ENCODE measurements at regions not wholly inside any gene's neighbourhood (a gene's known extent, or its start where the extent isn't known, plus 50 kb on each side); places are given as distances from the start of the nearest gene placed in this dataset.

DNA sequence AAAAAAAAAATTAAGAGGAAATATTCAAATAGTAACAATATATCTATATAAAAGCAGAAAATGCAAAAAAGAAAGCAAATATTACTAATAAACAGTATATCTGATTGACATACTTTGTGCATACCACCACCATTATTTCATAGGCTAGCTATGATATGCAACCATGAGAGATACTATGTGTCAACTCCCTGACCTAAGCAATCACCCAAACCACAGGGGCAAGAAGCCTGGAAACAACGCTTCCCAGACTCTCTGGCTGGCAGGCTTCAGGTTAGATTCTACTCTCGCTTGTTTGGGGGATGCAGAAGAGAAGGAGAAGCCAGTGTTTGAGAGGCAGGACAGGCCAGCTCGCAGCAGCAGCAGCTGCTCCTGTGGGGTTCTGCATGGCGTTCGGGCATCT lies 169.3 kb upstream of the TPM1 start:
- Mint-ChIP-seq H3K27me3 (no peaks in the 10 kb centered on the region), H3K4me1 (ENCODE audit: low read depth) (no peaks in the 10 kb centered on the region), H3K9me3 (ENCODE audit: low read depth) (peaks cover 3% of the 10 kb centered on the region), H3K27ac (no peak overlapping the region), H3K4me3 (no peak overlapping the region), H3K36me3 (no peaks in the 10 kb centered on the region)

DNA sequence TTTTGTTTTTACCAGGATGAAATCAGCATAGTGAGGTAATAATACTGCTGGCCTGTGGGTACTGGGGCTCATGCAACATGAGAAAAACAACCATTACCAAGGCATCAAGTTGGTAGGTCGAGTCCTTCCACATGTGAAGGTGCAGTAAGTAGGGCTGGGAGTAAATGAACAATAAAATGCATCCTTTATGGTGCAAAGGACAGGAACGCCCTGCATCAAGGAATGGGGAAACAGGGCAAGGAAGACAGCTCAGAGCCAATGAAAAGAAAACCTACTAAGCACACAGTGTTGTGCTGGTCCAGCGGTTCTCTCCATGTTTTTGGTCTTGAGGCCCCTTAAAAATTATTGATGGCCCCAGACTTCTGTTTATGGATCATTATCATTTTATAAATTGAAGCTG lies 168.5 kb upstream of the TPM1 start:
- no peaks in the 10 kb centered on the region for H3K27me3 Mint-ChIP-seq
- H3K4me1 Mint-ChIP-seq (ENCODE audit: low read depth): no peaks in the 10 kb centered on the region
- H3K36me3 Mint-ChIP-seq: no peaks in the 10 kb centered on the region
- H3K27ac Mint-ChIP-seq: no peak overlapping the region
- no peak overlapping the region for H3K4me3 Mint-ChIP-seq
- H3K9me3 Mint-ChIP-seq (ENCODE audit: low read depth): peaks cover 3% of the 10 kb centered on the region

DNA sequence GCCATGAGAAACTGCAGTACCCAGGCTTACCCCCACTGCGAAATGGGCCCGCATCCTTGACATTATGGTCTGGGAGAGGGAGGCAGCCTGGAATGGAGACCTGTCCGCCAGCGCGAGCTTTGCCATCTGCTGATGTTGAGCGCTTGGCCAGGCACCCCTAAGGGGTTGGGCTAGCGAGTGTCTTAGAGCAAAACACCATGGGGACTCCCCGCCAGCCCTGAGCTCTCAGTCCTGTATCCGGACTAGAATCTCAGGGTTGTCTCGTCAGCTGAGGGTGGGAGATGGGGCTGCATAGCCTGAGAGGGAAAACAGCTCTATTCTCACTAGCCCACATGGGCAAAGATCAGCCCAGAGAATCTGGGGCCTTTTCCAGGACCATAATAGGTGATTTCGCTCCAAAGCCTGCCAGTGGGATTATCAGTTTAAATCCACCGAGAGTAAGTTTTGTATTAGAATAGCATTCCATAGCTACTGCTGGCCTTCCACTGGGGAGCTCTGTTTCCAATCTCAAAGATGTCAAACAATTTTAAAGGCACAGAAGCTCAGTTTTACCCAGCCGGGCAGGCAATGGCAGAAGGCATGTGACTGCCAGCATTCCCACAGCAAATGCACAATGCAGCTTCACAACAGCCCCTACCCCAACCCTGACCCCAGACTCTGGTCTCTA lies 167.5 kb upstream of the TPM1 start:
- Mint-ChIP-seq H3K27me3 (no peaks in the 10 kb centered on the region), H3K4me3 (no peak overlapping the region), H3K36me3 (no peaks in the 10 kb centered on the region), H3K9me3 (ENCODE audit: low read depth) (peaks cover 3% of the 10 kb centered on the region), H3K27ac (no peak overlapping the region), H3K4me1 (ENCODE audit: low read depth) (peaks cover 1% of the 10 kb centered on the region)

DNA sequence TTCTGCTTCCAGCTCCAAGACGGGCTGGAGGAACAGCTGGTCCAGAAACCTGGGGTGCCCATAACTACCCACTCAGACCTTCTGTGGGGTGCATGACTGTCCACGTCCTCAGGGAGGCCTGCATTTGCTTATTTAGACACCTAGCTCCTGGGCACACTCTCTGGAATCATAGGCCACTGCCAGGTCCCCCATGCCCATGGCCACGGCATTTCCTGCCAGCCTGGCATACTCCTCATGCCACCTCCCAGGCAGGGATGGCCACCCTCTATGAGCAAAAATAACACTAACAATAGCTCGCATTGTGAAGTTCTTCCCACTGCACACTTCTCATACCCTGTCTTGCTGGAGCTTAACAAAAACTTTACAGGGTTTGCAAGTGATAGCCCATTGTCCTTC lies 166.9 kb upstream of the TPM1 start:
- no peak overlapping the region for H3K4me3 Mint-ChIP-seq
- no peak overlapping the region for H3K27ac Mint-ChIP-seq
- H3K4me1 Mint-ChIP-seq (ENCODE audit: low read depth): peaks cover 1% of the 10 kb centered on the region
- no peaks in the 10 kb centered on the region for H3K27me3 Mint-ChIP-seq
- no peaks in the 10 kb centered on the region for H3K36me3 Mint-ChIP-seq
- H3K9me3 Mint-ChIP-seq (ENCODE audit: low read depth): peaks cover 1% of the 10 kb centered on the region

DNA sequence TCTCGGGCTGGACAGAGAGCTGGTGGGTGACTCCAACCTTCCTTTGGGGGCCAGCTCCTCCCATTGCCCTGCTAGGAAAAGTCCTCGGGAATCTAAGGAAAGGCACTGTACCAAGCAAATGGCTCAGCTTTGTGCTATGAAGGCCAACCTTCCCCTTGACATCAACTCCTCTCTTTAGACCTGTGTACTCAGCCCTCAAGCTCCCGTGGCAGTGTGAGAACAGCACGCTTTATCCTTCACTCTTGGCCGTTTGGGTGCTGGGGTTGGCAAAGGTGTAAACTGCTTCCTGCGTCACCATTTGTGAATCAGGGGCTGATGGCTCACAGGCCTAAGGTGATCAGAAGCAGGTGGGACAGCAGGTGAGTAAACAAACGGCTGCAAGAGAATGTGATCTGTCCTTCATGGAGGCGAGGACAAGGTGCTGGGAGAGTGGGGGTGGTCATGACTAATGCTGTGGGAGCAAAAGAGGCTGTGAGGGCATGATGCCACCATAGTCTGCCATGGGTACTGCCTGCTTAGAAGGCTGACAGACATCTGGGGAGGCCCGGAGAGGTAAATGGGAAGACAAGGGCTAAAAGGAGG lies 165.2 kb upstream of the TPM1 start:
- no peaks in the 10 kb centered on the region for H3K9me3 Mint-ChIP-seq (ENCODE audit: low read depth)

DNA sequence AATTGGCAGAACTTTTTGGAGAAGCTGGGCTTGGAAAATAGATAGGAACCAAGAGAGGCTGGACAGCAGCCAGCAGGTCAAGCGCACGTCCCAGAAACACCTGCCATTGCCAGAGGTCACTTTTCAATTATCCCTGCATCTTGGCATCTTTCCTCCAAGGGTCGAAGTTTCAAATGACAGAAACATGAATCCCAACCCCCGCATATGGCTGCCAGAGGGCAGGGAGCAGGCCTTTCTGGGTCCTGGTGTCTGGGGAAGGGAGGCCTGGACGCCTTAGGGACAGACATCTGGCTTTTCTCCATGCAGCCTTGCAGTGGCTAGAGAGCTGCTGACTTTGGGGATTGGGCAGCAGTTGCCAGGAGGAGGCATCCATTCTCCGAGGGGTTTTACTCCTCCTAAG lies 164.5 kb upstream of the TPM1 start:
- Mint-ChIP-seq H3K4me1 (ENCODE audit: low read depth) (peaks cover 1% of the 10 kb centered on the region), H3K36me3 (no peaks in the 10 kb centered on the region), H3K9me3 (ENCODE audit: low read depth) (no peaks in the 10 kb centered on the region), H3K27me3 (peaks cover 2% of the 10 kb centered on the region), H3K27ac (no peak overlapping the region), H3K4me3 (no peak overlapping the region)

More for the DNA sequence above, 165.2 kb upstream of the TPM1 start:
- no peak overlapping the region for H3K27ac Mint-ChIP-seq
- H3K4me1 Mint-ChIP-seq (ENCODE audit: low read depth): peaks cover 1% of the 10 kb centered on the region
- no peaks in the 10 kb centered on the region for H3K27me3 Mint-ChIP-seq
- no peaks in the 10 kb centered on the region for H3K36me3 Mint-ChIP-seq
- H3K4me3 Mint-ChIP-seq: no peak overlapping the region

DNA sequence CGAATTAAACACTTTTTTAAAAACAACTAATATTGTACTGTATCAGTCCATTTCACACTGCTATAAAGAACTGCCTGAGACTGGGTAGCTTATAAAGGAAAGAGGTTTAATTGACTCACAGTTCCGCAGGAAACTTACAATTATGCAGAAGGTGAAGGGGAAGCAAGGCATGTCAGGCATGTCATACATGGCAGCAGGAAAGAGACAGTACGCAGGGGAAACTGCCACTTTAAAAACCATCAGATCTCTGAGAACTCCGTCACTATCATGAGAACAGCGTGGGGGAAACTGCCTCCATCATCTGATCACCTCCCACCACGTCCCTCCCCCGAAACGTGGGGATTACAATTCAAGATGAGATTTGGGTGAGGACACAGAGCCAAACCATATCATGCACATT lies 162.8 kb upstream of the TPM1 start:
- peaks cover 5% of the 10 kb centered on the region for H3K27me3 Mint-ChIP-seq
- peaks cover 1% of the 10 kb centered on the region for H3K4me1 Mint-ChIP-seq (ENCODE audit: low read depth)
- no peak overlapping the region for H3K27ac Mint-ChIP-seq
- H3K36me3 Mint-ChIP-seq: no peaks in the 10 kb centered on the region
- H3K9me3 Mint-ChIP-seq (ENCODE audit: low read depth): no peaks in the 10 kb centered on the region
- H3K4me3 Mint-ChIP-seq: no peak overlapping the region

DNA sequence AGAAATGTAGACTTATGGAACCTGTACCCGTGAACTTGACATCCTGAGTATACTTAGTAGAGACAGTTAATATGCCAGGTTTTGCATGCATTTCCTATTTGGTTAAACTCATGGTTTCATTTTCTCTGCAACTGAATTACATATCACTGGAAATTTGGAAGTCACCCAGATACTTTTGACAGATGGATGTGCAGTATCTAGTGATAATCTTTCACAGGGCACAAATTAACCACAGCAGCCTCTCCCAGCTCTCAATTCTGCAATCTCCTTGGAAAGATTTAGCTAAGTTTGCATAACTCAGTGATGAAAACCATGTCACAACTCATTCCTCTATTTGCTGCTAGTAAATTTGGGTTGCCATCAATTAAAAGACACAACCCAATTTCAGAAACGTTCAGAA lies 162.3 kb upstream of the TPM1 start:
- H3K4me3 Mint-ChIP-seq: no peak overlapping the region
- no peaks in the 10 kb centered on the region for H3K9me3 Mint-ChIP-seq (ENCODE audit: low read depth)
- peaks cover 1% of the 10 kb centered on the region for H3K4me1 Mint-ChIP-seq (ENCODE audit: low read depth)
- no peaks in the 10 kb centered on the region for H3K36me3 Mint-ChIP-seq
- peaks cover 5% of the 10 kb centered on the region for H3K27me3 Mint-ChIP-seq
- no peak overlapping the region for H3K27ac Mint-ChIP-seq

DNA sequence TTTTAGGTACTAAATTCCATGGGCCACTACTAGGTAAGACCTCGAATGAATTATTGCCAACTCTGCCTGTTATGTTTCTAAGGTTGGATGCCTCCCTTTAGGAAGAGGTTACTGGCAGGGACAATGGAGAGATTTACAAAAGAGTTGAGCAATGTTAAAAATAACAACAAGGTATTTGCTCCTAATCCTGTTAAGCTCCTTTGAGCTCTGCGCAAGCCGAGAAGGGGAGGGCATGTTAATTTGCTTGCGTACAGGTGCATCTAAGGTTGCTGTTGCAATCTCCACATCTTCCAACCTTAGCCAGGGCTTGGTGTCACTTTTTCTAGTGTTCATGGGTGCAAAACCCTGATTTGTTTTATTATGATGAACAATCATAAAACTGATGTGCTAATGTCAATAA lies 161.5 kb upstream of the TPM1 start:
- Mint-ChIP-seq H3K9me3 (ENCODE audit: low read depth) (no peaks in the 10 kb centered on the region), H3K27me3 (peaks cover 10% of the 10 kb centered on the region), H3K4me3 (no peak overlapping the region)

DNA sequence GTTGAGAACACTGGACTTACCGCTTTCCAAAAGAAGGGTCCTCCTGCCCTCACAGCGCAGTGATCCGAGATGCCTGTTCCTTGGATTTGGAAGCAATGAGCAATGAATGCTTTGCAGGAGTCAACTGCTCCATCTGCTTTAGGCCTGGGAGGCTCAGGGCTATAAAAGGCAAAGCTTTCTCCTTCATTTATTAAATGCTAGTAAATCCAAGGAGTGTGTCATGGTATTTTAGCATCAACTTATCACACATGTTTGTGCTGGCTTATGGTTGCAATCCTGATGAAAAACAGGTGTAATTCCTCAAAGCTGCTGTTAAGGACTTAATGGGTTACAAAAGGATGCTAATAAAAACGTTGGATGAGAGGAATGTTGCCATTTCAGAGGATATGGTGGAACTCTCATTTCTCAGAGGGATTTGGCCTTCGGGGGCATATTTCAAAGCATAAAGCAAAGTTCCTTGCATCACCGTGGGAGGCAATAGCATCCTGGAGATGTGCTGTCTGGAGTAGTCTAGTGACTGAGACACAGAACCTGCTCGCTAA lies 158.5 kb upstream of the TPM1 start:
- no peak overlapping the region for H3K27ac Mint-ChIP-seq
- H3K27me3 Mint-ChIP-seq: peaks cover 12% of the 10 kb centered on the region
- H3K4me1 Mint-ChIP-seq (ENCODE audit: low read depth): peaks cover 1% of the 10 kb centered on the region
- H3K4me3 Mint-ChIP-seq: no peak overlapping the region
- H3K36me3 Mint-ChIP-seq: no peaks in the 10 kb centered on the region
- H3K9me3 Mint-ChIP-seq (ENCODE audit: low read depth): no peaks in the 10 kb centered on the region

More for the DNA sequence above, 161.5 kb upstream of the TPM1 start:
- Mint-ChIP-seq H3K27ac (no peak overlapping the region), H3K36me3 (no peaks in the 10 kb centered on the region), H3K4me1 (ENCODE audit: low read depth) (peaks cover 1% of the 10 kb centered on the region)

DNA sequence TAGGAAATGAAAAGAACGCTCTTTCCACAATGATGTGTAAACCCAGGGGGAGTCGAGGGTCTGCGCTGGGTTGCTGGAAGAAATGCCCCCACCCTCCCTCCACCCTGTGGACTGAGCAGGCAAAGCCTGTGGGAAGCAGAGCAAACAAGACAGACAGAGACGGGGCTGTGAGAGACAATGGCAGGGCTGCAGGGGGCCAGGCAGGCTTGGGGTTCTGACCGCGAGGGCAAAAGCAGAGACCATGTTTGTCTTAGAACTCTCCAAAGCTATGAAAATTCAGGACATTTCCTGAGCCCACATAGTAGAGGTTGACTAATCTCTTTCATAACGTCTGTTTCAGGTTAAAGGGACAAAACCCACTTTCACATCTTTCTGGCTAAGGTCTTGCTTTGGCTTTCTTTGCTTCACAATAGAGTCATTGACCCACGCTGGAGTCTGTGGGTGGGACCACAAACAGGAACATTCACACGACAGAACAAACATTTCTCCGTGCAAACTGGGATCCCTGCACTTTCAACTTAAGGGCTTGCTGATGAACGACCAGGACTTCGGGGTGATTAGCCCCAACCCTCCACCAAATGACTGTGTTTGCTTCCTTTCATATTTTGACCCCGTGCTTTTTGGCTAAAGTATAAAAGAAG lies 156.0 kb upstream of the TPM1 start:
- no peaks in the 10 kb centered on the region for H3K4me1 Mint-ChIP-seq (ENCODE audit: low read depth)
- H3K27me3 Mint-ChIP-seq: peaks cover 12% of the 10 kb centered on the region
- no peak overlapping the region for H3K27ac Mint-ChIP-seq
- H3K9me3 Mint-ChIP-seq (ENCODE audit: low read depth): no peaks in the 10 kb centered on the region
- no peaks in the 10 kb centered on the region for H3K36me3 Mint-ChIP-seq
- no peak overlapping the region for H3K4me3 Mint-ChIP-seq

DNA sequence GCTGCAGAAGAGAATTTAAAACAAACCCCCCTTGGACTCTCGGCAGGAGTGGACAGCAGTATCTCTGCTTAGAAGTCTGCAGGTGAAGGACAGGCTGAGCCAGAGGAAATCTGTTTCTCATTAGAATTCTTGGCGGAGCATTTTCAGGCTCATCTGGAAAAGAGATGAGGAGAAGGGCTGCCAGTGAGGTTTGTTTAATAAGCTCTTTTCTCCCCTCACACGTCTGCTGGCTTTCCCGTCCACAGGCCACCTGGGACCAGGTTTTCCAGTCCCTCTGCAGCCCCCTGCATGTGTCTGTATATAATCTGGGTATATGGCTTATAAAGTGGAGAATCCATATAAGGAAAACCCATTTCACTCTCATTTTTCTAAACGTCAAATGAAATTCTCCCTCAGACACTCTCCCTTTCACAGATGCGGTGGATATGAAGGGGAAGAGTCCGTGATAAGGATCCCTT lies 155.4 kb upstream of the TPM1 start:
- Mint-ChIP-seq H3K9me3 (ENCODE audit: low read depth) (no peaks in the 10 kb centered on the region), H3K27me3 (peaks cover 12% of the 10 kb centered on the region), H3K27ac (no peak overlapping the region), H3K36me3 (no peaks in the 10 kb centered on the region), H3K4me3 (no peak overlapping the region), H3K4me1 (ENCODE audit: low read depth) (no peaks in the 10 kb centered on the region)

DNA sequence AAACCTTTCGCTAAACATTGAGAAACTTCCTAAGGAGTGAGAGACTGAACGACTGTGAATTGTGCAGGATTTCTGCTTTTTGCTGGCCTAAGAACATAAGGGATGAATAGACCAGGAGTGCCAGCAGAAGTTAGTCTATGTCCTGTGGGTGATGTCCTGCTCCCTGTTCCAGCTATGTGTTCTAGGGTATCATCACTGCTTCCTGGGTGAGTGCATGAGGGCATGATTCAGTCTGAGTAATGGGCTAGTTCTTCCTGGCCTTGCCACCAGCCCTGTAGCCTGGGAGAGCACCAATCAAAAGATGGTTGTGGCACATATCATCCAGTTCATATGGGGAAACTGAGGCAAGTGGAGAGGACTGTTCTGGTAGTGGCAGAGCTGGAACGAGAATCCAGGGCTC lies 153.9 kb upstream of the TPM1 start:
- Mint-ChIP-seq H3K4me1 (ENCODE audit: low read depth) (no peaks in the 10 kb centered on the region), H3K4me3 (no peak overlapping the region), H3K27ac (no peak overlapping the region), H3K9me3 (ENCODE audit: low read depth) (no peaks in the 10 kb centered on the region), H3K36me3 (no peaks in the 10 kb centered on the region), H3K27me3 (peaks cover 8% of the 10 kb centered on the region)

DNA sequence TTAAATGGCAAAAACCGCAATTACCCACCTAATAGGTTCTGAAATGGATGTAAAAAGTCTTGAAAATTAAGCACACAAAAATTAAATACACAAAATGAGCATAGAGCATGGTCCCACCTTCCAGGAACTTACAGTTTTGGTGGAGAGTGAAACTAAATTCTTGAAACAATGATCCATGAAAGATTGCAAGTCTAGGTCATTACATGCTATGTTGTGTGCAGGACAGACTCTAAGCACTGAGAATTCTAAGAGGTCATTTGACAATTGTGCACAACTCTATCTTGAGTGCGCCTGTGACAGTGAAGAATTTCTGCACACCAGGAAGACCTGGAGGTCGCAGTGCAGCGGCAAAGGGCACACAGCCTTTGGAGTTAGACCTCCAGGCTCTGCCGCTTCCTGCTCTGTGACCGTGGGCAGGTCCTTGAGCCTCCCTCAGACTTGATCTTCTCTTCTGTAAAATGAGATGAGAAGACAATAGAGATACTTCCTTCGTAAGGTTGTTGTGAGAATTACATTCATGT lies 153.3 kb upstream of the TPM1 start:
- peaks cover 8% of the 10 kb centered on the region for H3K27me3 Mint-ChIP-seq
- H3K4me3 Mint-ChIP-seq: no peak overlapping the region
- no peaks in the 10 kb centered on the region for H3K9me3 Mint-ChIP-seq (ENCODE audit: low read depth)
- no peaks in the 10 kb centered on the region for H3K36me3 Mint-ChIP-seq
- no peaks in the 10 kb centered on the region for H3K4me1 Mint-ChIP-seq (ENCODE audit: low read depth)
- H3K27ac Mint-ChIP-seq: no peak overlapping the region

DNA sequence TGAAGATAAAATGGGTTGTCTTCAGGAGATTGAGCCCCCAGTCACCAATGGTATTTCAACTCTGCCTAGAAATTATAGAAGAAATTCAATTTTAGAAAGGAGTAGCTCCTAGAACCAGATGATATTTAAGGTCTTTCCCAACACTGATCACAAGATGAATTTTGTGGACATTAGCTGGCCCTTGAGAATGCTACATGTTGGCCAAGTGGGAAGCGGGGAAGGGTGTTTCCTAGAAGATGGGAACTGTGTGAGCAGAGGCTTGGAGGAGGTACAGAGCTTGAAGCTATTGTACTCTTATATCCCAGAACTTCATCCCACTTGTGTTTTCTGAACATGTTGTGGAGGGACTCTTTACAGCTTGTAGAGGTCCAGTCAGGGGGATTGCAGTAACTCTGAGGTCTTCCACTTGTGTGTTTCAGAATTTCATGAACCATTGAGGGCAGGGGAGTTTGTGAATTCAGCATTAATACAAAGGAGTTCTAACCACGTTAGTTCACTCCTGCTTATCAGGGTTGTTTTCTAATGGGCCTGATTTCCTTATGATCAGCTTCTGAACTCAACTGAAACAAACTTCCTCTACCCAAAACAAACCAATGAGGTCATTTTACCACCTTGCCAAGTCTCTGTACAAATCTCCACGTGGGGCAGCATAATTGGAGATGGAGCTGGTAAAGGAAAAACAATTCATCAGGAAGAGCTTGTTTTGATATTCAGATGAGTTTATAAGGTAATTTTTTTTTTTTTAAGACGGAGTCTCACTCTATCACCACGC lies 152.6 kb upstream of the TPM1 start:
- H3K4me3 Mint-ChIP-seq: no peak overlapping the region
- H3K9me3 Mint-ChIP-seq (ENCODE audit: low read depth): no peaks in the 10 kb centered on the region
- H3K27ac Mint-ChIP-seq: no peak overlapping the region
- no peaks in the 10 kb centered on the region for H3K4me1 Mint-ChIP-seq (ENCODE audit: low read depth)
- no peaks in the 10 kb centered on the region for H3K36me3 Mint-ChIP-seq
- H3K27me3 Mint-ChIP-seq: peaks cover 8% of the 10 kb centered on the region

All from activated naive CD8-positive, alpha-beta T cell (primary cell).